ENCODE measurements at regions not wholly inside any gene's neighbourhood (a gene's known extent, or its start where the extent isn't known, plus 50 kb on each side); places are given as distances from the start of the nearest gene placed in this dataset.
"Not testable (repeated sequence)": the region's sequence is repeated elsewhere in the genome, so short reads cannot be mapped to it uniquely, and the experiment has no call there.

- no peak for DNase-seq
Measured at GRCh38 chr20:60787276-60787675, 464.8 kb upstream of the CDH4 start.

GRCh38 chr20:60788070-60788469 is 464.0 kb upstream of the CDH4 start:
- DNase-seq = no peak

GRCh38 chr20:60789399-60789798 is 462.7 kb upstream of the CDH4 start:
- no peak for DNase-seq

GRCh38 chr20:60790339-60790738 is 461.7 kb upstream of the CDH4 start:
- DNase-seq = not testable (repeated sequence)

GRCh38 chr20:60791823-60792222 is 460.2 kb upstream of the CDH4 start:
- DNase-seq = no peak

- no peak for DNase-seq
Measured at GRCh38 chr20:60792941-60793340, 459.1 kb upstream of the CDH4 start.

- DNase-seq = no peak
Measured at GRCh38 chr20:60794674-60795073, 457.4 kb upstream of the CDH4 start.

GRCh38 chr20:60795651-60796050 is 456.4 kb upstream of the CDH4 start:
- DNase-seq = no peak

GRCh38 chr20:60800185-60800584 is 451.9 kb upstream of the CDH4 start:
- DNase-seq = no peak

- DNase-seq = no peak
Measured at GRCh38 chr20:60802676-60803075, 449.4 kb upstream of the CDH4 start.

GRCh38 chr20:60803335-60804055 is 448.6 kb upstream of the CDH4 start:
- no peak for DNase-seq

- no peak for DNase-seq
Measured at GRCh38 chr20:60804240-60804917, 447.7 kb upstream of the CDH4 start.

GRCh38 chr20:60804918-60805630 is 447.0 kb upstream of the CDH4 start:
- no peak for DNase-seq

GRCh38 chr20:60806354-60806753 is 445.7 kb upstream of the CDH4 start:
- no peak for DNase-seq

GRCh38 chr20:60806824-60807223 is 445.2 kb upstream of the CDH4 start:
- no peak for DNase-seq

- no peak for DNase-seq
Measured at GRCh38 chr20:60808003-60808672, 443.9 kb upstream of the CDH4 start.

- no peak for DNase-seq
Measured at GRCh38 chr20:60808701-60809100, 443.4 kb upstream of the CDH4 start.

- no peak for DNase-seq
Measured at GRCh38 chr20:60810561-60810960, 441.5 kb upstream of the CDH4 start.

- no peak for DNase-seq
Measured at GRCh38 chr20:60812561-60812960, 439.5 kb upstream of the CDH4 start.

GRCh38 chr20:60813066-60813465 is 439.0 kb upstream of the CDH4 start:
- DNase-seq = no peak

- no peak for DNase-seq
Measured at GRCh38 chr20:60815656-60816055, 436.4 kb upstream of the CDH4 start.

GRCh38 chr20:60816901-60817300 is 435.2 kb upstream of the CDH4 start:
- DNase-seq = no peak

GRCh38 chr20:60817891-60818290 is 434.2 kb upstream of the CDH4 start:
- no peak for DNase-seq

GRCh38 chr20:60819511-60819910 is 432.6 kb upstream of the CDH4 start:
- no peak for DNase-seq

All from activated CD4-positive, CD25-positive, alpha-beta regulatory T cell (primary cell).